HEK293T (cell line): ENCODE measurements at regions not wholly inside any gene's neighbourhood (a gene's known extent, or its start where the extent isn't known, plus 50 kb on each side); places are given as distances from the start of the nearest gene placed in this dataset.

Source experiments
- ARNT ChIP-seq: fragments of 450-650 bp; IDR thresholded peaks from 2 replicates; pipeline ENCODE4 v1.6.1; 2017; ENCODE audit warnings: mild to moderate bottlenecking
- FOXK2 ChIP-seq: fragments of 450-650 bp; IDR thresholded peaks from 2 replicates; pipeline ENCODE4 v1.6.1; 2016; ENCODE audit warnings: mild to moderate bottlenecking
- FOXM1 ChIP-seq: fragments of 450-650 bp; IDR thresholded peaks from 2 replicates; pipeline ENCODE4 v1.6.1; 2017; ENCODE audit warnings: mild to moderate bottlenecking, borderline replicate concordance
- HDGF ChIP-seq: fragments of 450-650 bp; IDR thresholded peaks from 2 replicates; pipeline ENCODE4 v1.6.1; 2017; ENCODE audit warnings: antibody characterized with exemption, borderline replicate concordance
- L3MBTL2 ChIP-seq: fragments of 450-650 bp; conservative IDR thresholded peaks from 2 replicates; pipeline ENCODE4 v1.6.1; 2016; ENCODE audit warnings: mild to moderate bottlenecking

DNA sequence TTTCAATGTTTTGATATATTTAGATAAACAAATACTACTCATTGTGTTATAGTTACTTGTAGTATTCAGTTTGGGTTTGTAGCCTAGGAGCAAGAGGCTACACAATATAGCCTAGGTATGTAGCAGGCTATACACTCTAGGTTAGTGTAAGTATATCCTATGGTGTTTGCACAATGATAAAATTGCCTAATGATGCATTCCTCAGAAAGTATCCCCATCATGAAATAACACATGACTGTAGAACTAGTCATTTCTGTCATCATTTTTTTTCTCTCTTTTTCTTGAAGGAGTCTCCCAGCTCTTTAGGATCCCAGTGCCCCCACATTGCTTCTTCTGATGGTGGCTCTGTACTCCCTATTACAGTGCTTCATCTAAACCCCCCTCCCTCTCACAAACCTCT, 157.7 kb upstream of the CADPS start:
- TF ChIP-seq ARNT (no peak), FOXM1 (no peak), HDGF (no peak), FOXK2 (no peak), L3MBTL2 (no peak)
